SK-N-MC (cell line): ENCODE measurements at regions not wholly inside any gene's neighbourhood (a gene's known extent, or its start where the extent isn't known, plus 50 kb on each side); places are given as distances from the start of the nearest gene placed in this dataset.

Experiments
- EZH2 ChIP-seq: fragments of 200-600 bp; sonication (generic); IDR thresholded peaks from one replicate; pipeline ENCODE4 v1.6.1; 2017; ENCODE audit warnings: antibody characterized with exemption
- FOXP2 ChIP-seq: optimal IDR thresholded peaks from 2 replicates; pipeline ENCODE3; 2011; ENCODE audit warnings: mild to moderate bottlenecking, moderate library complexity; ENCODE audit not compliant: insufficient read depth; ENCODE audit errors: extremely low read length, control extremely low read depth
- POLR2AphosphoS5 ChIP-seq: IDR thresholded peaks from 2 replicates; pipeline ENCODE4 v1.6.1; 2012; ENCODE audit warnings: mild to moderate bottlenecking, low read depth, low read length, borderline replicate concordance

- TF ChIP-seq POLR2AphosphoS5 (no peak), EZH2 (no peak), FOXP2 (no peak)
Observed at GRCh38 chr21:41648591-41649031, 118.2 kb downstream of the RIPK4 start.
